ENCODE measurements at regions not wholly inside any gene's neighbourhood (a gene's known extent, or its start where the extent isn't known, plus 50 kb on each side); places are given as distances from the start of the nearest gene placed in this dataset.

GRCh38 chr2:155424518-155424917, 726.0 kb downstream of the KCNJ3 start:
- no peaks in the 10 kb centered on the region for H3K4me1 Mint-ChIP-seq (ENCODE audit: low read depth)
- DNase-seq = no peak
- no peaks in the 10 kb centered on the region for H3K27me3 Mint-ChIP-seq (ENCODE audit: insufficient read depth)
- H3K36me3 Mint-ChIP-seq (ENCODE audit: low read depth) = no peaks in the 10 kb centered on the region
- peaks cover 44% of the 10 kb centered on the region for H3K9me3 Mint-ChIP-seq
- TF ChIP-seq CTCF (IDR thresholded peaks at IDR 0.05) = no peak
- H3K27ac Mint-ChIP-seq = no peak overlapping the region
- H3K4me3 Mint-ChIP-seq = no peak overlapping the region

DNA sequence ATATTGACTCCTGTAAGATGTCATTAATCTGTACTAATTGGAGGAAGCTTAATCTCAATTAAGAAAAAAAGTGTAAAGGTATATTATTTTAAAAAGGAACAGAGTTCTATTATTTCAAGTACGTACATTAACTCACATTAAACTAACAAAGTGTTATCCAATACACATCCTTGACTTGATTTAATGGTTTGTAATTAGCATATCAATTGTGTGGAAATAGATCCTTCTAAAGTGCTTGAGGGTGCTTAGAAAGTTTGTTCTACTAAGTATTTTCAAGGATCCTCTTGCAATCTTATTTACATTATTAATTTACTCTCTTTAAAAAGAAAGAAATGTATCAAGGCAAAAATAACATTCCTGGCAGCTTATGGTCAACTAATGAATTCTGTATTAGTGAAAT, 720.3 kb downstream of the KCNJ3 start:
- H3K4me3 Mint-ChIP-seq = no peak overlapping the region
- no peaks in the 10 kb centered on the region for H3K4me1 Mint-ChIP-seq (ENCODE audit: low read depth)
- no peaks in the 10 kb centered on the region; the same call in 1 of the 2 replicates for H3K27me3 Mint-ChIP-seq (ENCODE audit: insufficient read depth)
- peaks cover 21% of the 10 kb centered on the region for H3K9me3 Mint-ChIP-seq
- H3K36me3 Mint-ChIP-seq (ENCODE audit: low read depth) = no peaks in the 10 kb centered on the region
- no peak for DNase-seq
- TF ChIP-seq CTCF (IDR thresholded peaks at IDR 0.05) = no peak
- no peak overlapping the region for H3K27ac Mint-ChIP-seq

DNA sequence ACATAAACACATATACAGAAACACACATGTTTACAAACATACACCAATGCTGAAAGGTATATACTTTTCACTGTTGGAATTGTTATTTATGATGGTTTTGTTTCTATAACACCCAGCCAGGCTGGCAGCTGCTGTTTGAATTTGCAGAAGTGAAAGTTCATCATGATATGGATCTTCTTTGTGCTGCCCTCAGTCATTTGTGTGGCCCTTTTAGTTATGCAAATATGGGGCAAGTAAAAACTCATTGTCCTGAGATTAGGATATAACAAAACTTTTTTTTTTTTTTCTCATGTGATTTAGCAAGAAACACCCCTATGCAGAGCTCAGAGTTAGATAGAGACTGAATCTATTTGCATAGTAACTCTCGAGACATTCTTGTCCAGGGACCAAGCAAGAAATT, 714.1 kb downstream of the KCNJ3 start:
- no peaks in the 10 kb centered on the region for H3K4me1 Mint-ChIP-seq (ENCODE audit: low read depth)
- no peaks in the 10 kb centered on the region; the same call in 1 of the 2 replicates for H3K27me3 Mint-ChIP-seq (ENCODE audit: insufficient read depth)
- TF ChIP-seq CTCF (IDR thresholded peaks at IDR 0.05) = no peak
- no peak overlapping the region for H3K27ac Mint-ChIP-seq
- peaks cover 33% of the 10 kb centered on the region for H3K9me3 Mint-ChIP-seq
- H3K4me3 Mint-ChIP-seq = no peak overlapping the region
- no peaks in the 10 kb centered on the region for H3K36me3 Mint-ChIP-seq (ENCODE audit: low read depth)
- no peak for DNase-seq

- H3K27ac Mint-ChIP-seq = no peak overlapping the region
- H3K9me3 Mint-ChIP-seq = peaks cover 38% of the 10 kb centered on the region
- H3K36me3 Mint-ChIP-seq (ENCODE audit: low read depth) = no peaks in the 10 kb centered on the region
- no peak overlapping the region for H3K4me3 Mint-ChIP-seq
- no peak for DNase-seq
- no peak for TF ChIP-seq CTCF (IDR thresholded peaks at IDR 0.05)
- H3K27me3 Mint-ChIP-seq (ENCODE audit: insufficient read depth) = no peaks in the 10 kb centered on the region
- H3K4me1 Mint-ChIP-seq (ENCODE audit: low read depth) = no peaks in the 10 kb centered on the region
Measured at GRCh38 chr2:155404433-155405002, 706.0 kb downstream of the KCNJ3 start.

DNA sequence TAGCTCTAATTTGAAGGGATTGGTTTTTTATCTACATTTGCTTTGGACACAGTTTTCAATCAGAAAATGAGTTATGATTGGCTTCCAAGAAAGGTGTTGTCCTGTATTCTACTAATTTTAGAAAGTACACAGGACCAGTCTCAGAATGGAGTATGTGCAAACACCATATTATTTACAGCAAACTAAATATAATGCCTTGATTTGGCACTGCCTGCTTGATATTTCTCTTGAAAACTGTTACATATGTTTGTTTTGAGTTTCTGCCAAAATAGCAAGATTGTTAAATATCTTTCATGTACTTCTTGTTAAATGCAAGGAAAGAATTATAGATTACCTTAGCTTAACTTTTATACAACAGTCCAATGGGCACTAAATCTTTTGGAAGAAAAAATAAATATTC, 694.9 kb downstream of the KCNJ3 start:
- Mint-ChIP-seq H3K27me3 (ENCODE audit: insufficient read depth) (no peaks in the 10 kb centered on the region), H3K9me3 (no peaks in the 10 kb centered on the region), H3K4me3 (no peak overlapping the region), H3K27ac (no peak overlapping the region), H3K36me3 (ENCODE audit: low read depth) (no peaks in the 10 kb centered on the region), H3K4me1 (ENCODE audit: low read depth) (no peaks in the 10 kb centered on the region)
- TF ChIP-seq CTCF (IDR thresholded peaks at IDR 0.05) = no peak
- no peak for DNase-seq
